B cell (primary cell): ENCODE measurements at regions not wholly inside any gene's neighbourhood (a gene's known extent, or its start where the extent isn't known, plus 50 kb on each side); places are given as distances from the start of the nearest gene placed in this dataset.

Experiments used
- ATAC-seq: fragments of 200-7000 bp; cut with Tn5 transposase; one replicate; pipeline ENCODE4 v1.10.0; 2021; ENCODE audit warnings: low read depth, mild to moderate bottlenecking, moderate number of reproducible peaks, moderate library complexity
- CTCF ChIA-PET: fragments of 350-600 bp; sonication (Branson Sonifier 250); formaldehyde crosslinking; loops from one replicate; lab custom pipeline; 2021; ENCODE audit warnings: antibody characterized with exemption, inconsistent platforms; lab: Charles Lee
- POLR2A ChIA-PET: fragments of 350-600 bp; sonication (Branson Sonifier 250); formaldehyde crosslinking; loops from one replicate; lab custom pipeline; 2021; ENCODE audit warnings: antibody characterized with exemption; lab: Charles Lee
- DNase-seq: peaks from one replicate; pipeline ENCODE4 v3.0.0; 2013
- H2AFZ ChIP-seq: 2 replicates; pipeline ENCODE4 v1.6.1; 2012; ENCODE audit warnings: mild to moderate bottlenecking, low read depth, low read length; ENCODE audit not compliant: insufficient read depth, poor library complexity, severe bottlenecking
- H3K27ac ChIP-seq, 2 donors: 1 replicate in 1 of 2; 2 replicates in 1 of 2; pipeline ENCODE4 v1.5.1; 2012 to 2013; ENCODE audit warnings: low read length in 2 of 2, mild to moderate bottlenecking in 2 of 2, moderate library complexity in 1 of 2
- H3K27me3 ChIP-seq, 4 experiments: fragments of 200-600 bp in 1 of 4; sonication (generic) in 1 of 4; replicated peaks in 1 of 4; 1 replicate in 2 of 4; 2 replicates in 2 of 4; pipeline versions ENCODE4 v1.6.1 to v1.7.0; 2013 to 2016; ENCODE audit warnings: low read length in 3 of 4, mild to moderate bottlenecking in 2 of 4, mixed read lengths in 1 of 4, moderate library complexity in 1 of 4; ENCODE audit not compliant: insufficient read depth in 4 of 4, control insufficient read depth in 3 of 4; ENCODE audit errors: control extremely low read depth in 1 of 4
- H3K36me3 ChIP-seq, 2 experiments: replicated peaks in 1 of 2; 1 replicate in 1 of 2; 2 replicates in 1 of 2; pipeline versions ENCODE4 v1.6.1 to v1.7.1; 2013; ENCODE audit warnings: low read length in 1 of 2; ENCODE audit not compliant: insufficient read depth in 2 of 2, control insufficient read depth in 1 of 2; ENCODE audit errors: control extremely low read depth in 1 of 2, extremely low read depth in 1 of 2
- H3K4me1 ChIP-seq, 2 donors: fragments of 200-600 bp in 1 of 2; sonication (generic) in 1 of 2; 1 replicate in 1 of 2; 2 replicates in 1 of 2; pipeline versions ENCODE4 v1.5.1 to v1.6.1; 2013 to 2017; ENCODE audit warnings: low read length in 2 of 2; ENCODE audit not compliant: control insufficient read depth in 2 of 2, insufficient read depth in 2 of 2
- H3K4me2 ChIP-seq: replicated peaks from 2 replicates; pipeline ENCODE3; 2012; ENCODE audit warnings: mild to moderate bottlenecking, low read depth, low read length; ENCODE audit not compliant: poor library complexity, severe bottlenecking
- H3K4me3 ChIP-seq, 5 experiments: fragments of 200-600 bp in 1 of 5; sonication (generic) in 1 of 5; 1 replicate in 3 of 5; 2 replicates in 2 of 5; pipeline versions ENCODE4 v1.5.1 to v1.7.0; 2011 to 2016; ENCODE audit warnings: low read length in 4 of 5, mild to moderate bottlenecking in 4 of 5, low read depth in 2 of 5, control low read depth in 1 of 5, moderate library complexity in 1 of 5; ENCODE audit not compliant: insufficient read depth in 1 of 5; ENCODE audit errors: control extremely low read depth in 1 of 5, extremely low read depth in 1 of 5
- H3K79me2 ChIP-seq: fragments of 200-600 bp; sonication (generic); one replicate; pipeline ENCODE4 v1.6.0; 2016; ENCODE audit warnings: low read length; ENCODE audit not compliant: control insufficient read depth, insufficient read depth
- H3K9ac ChIP-seq: fragments of 200-600 bp; sonication (generic); 2 replicates; pipeline ENCODE4 v1.6.1; 2017; ENCODE audit warnings: mild to moderate bottlenecking, low read length, moderate library complexity
- H3K9me3 ChIP-seq, 3 donors: one replicate each; pipeline versions ENCODE4 v1.6.1 to v1.7.1; 2013; ENCODE audit warnings: low read length in 2 of 3; ENCODE audit not compliant: control insufficient read depth in 2 of 3, insufficient read depth in 1 of 3; ENCODE audit errors: control extremely low read depth in 1 of 3
- H4K20me1 ChIP-seq: 2 replicates; pipeline ENCODE4 v1.6.0; 2012; ENCODE audit warnings: mild to moderate bottlenecking, low read length; ENCODE audit not compliant: insufficient read depth, control insufficient read depth, poor library complexity, severe bottlenecking
- H3K27ac Mint-ChIP-seq: one replicate; pipeline ENCODE4 v1.8.0; 2021; ENCODE audit warnings: mixed read lengths
- H3K27me3 Mint-ChIP-seq: one replicate; pipeline ENCODE4 v1.8.0; 2021; ENCODE audit warnings: mixed read lengths
- H3K4me1 Mint-ChIP-seq: one replicate; pipeline ENCODE4 v1.8.0; 2021; ENCODE audit warnings: mixed read lengths
- H3K4me3 Mint-ChIP-seq: one replicate; pipeline ENCODE4 v1.8.0; 2021; ENCODE audit warnings: mixed read lengths
- H3K9me3 Mint-ChIP-seq: one replicate; pipeline ENCODE4 v1.8.0; 2022; ENCODE audit warnings: mixed read lengths; ENCODE audit not compliant: insufficient read depth
- EZH2 ChIP-seq: IDR thresholded peaks from 2 replicates; pipeline ENCODE4 v1.6.1; 2012; ENCODE audit warnings: borderline replicate concordance, low read depth, mild to moderate bottlenecking, moderate library complexity, low read length; ENCODE audit not compliant: insufficient read depth, poor library complexity, severe bottlenecking
- WGBS: methylation state at CpG from one replicate; pipeline ENCODE4 v1.1.5; 2013; ENCODE audit warnings: missing lambda C conversion rate; ENCODE audit not compliant: insufficient coverage; 5-methylcytosine and 5-hydroxymethylcytosine counted together
- intact Hi-C: fragments of 100-400 bp; cut with micrococcal nuclease; formaldehyde crosslinking; loops from one replicate; pipeline ENCODE4 v1.10.0; 2022
- TF ChIP-seq, protein P1 (sequence below): fragments of 200-600 bp; IDR thresholded peaks from one replicate; pipeline ENCODE4 v1.8.0; 2022; ENCODE audit warnings: antibody characterized with exemption, mild to moderate bottlenecking

GRCh38 chr11:26134053-26134452 lies 197.9 kb upstream of the ANO3 start:
- H2AFZ ChIP-seq, result no peak overlapping the region
- no peaks in the 10 kb centered on the region for H3K79me2 ChIP-seq
- H3K4me1 ChIP-seq, result peaks cover 9 to 10% of the 10 kb centered on the region in 2 donors
- no peak for ATAC-seq
- intact Hi-C loops, result no loop called here
- no peak overlapping the region for H3K4me3 ChIP-seq
- H3K4me1 Mint-ChIP-seq, result peaks cover 21% of the 10 kb centered on the region
- peaks cover 0 to 2% (median 0%) of the 10 kb centered on the region in 3 donors for H3K9me3 ChIP-seq
- DNase-seq, result no peak
- no peaks in the 10 kb centered on the region for H3K27me3 ChIP-seq
- no peaks in the 10 kb centered on the region for H4K20me1 ChIP-seq
- POLR2A ChIA-PET, result no interaction called here
- no peak overlapping the region for H3K27ac Mint-ChIP-seq
- H3K4me2 ChIP-seq, result no peak overlapping the region
- no peak overlapping the region for H3K9ac ChIP-seq
- H3K4me3 Mint-ChIP-seq, result no peak overlapping the region
- no peaks in the 10 kb centered on the region for H3K27me3 Mint-ChIP-seq
- H3K27ac ChIP-seq, result no peak overlapping the region
- TF ChIP-seq, protein P1, sequence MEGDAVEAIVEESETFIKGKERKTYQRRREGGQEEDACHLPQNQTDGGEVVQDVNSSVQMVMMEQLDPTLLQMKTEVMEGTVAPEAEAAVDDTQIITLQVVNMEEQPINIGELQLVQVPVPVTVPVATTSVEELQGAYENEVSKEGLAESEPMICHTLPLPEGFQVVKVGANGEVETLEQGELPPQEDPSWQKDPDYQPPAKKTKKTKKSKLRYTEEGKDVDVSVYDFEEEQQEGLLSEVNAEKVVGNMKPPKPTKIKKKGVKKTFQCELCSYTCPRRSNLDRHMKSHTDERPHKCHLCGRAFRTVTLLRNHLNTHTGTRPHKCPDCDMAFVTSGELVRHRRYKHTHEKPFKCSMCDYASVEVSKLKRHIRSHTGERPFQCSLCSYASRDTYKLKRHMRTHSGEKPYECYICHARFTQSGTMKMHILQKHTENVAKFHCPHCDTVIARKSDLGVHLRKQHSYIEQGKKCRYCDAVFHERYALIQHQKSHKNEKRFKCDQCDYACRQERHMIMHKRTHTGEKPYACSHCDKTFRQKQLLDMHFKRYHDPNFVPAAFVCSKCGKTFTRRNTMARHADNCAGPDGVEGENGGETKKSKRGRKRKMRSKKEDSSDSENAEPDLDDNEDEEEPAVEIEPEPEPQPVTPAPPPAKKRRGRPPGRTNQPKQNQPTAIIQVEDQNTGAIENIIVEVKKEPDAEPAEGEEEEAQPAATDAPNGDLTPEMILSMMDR, result no peak
- TF ChIP-seq EZH2, result no peak
- CTCF ChIA-PET, result interaction anchor here (2.5 kb wide), 1 partner anchor 153 kb away, joined by 43 read pairs; no protein-coding TSS in a partner anchor
- no peaks in the 10 kb centered on the region for H3K9me3 Mint-ChIP-seq
- no peaks in the 10 kb centered on the region for H3K36me3 ChIP-seq
- no CpG with 5 or more reads among the region's 1 CpG for WGBS

- no peaks in the 10 kb centered on the region for H4K20me1 ChIP-seq
- no peaks in the 10 kb centered on the region for H3K27me3 ChIP-seq
- H2AFZ ChIP-seq, result peak overlapping the region; percentile 19
- peak overlapping the region; percentile 50 for H3K4me2 ChIP-seq
- H3K9me3 Mint-ChIP-seq, result no peaks in the 10 kb centered on the region
- DNase-seq (peak; percentile 30), ATAC-seq (no peak)
- intact Hi-C loops, result loop anchor here (1.0 kb wide), 1 partner anchor 152 kb away; no protein-coding TSS in a partner anchor
- POLR2A ChIA-PET, result no interaction called here
- H3K9ac ChIP-seq, result peak overlapping the region; percentile 16
- no peaks in the 10 kb centered on the region for H3K27me3 Mint-ChIP-seq
- peak overlapping the region; percentile 50 for H3K4me3 Mint-ChIP-seq
- peaks cover 21% of the 10 kb centered on the region for H3K4me1 Mint-ChIP-seq
- peaks cover 9 to 10% of the 10 kb centered on the region in 2 donors for H3K4me1 ChIP-seq
- TF ChIP-seq, protein P1, result peak; percentile 15
- no peak for TF ChIP-seq EZH2
- WGBS, result 33% methylated on average over 1 of the region's 6 CpGs
- CTCF ChIA-PET, result interaction anchor here (0.7 to 2.5 kb wide), 3 partner anchors 9 to 153 kb away, joined by 3 to 43 read pairs (median 3); no protein-coding TSS in a partner anchor
- no peak overlapping the region for H3K27ac ChIP-seq
- H3K36me3 ChIP-seq, result no peaks in the 10 kb centered on the region
- peaks cover 0 to 2% (median 0%) of the 10 kb centered on the region in 3 donors for H3K9me3 ChIP-seq
- H3K27ac Mint-ChIP-seq, result peak overlapping the region; percentile 44
- H3K79me2 ChIP-seq, result no peaks in the 10 kb centered on the region
- H3K4me3 ChIP-seq, result peak overlapping the region in 1 of 5 experiments; percentile 26
These were observed 197.2 kb upstream of the ANO3 start for GRCh38 chr11:26134481-26135355.
